GM12874 (cell line): ENCODE measurements at regions not wholly inside any gene's neighbourhood (a gene's known extent, or its start where the extent isn't known, plus 50 kb on each side); places are given as distances from the start of the nearest gene placed in this dataset.

Experiments
- TF ChIP-seq, protein P1 (sequence below): IDR thresholded peaks from 2 replicates; pipeline ENCODE4 v1.5.1; 2011; ENCODE audit warnings: low read depth, mild to moderate bottlenecking, control low read depth, low read length, moderate library complexity; ENCODE audit not compliant: insufficient read depth

DNA sequence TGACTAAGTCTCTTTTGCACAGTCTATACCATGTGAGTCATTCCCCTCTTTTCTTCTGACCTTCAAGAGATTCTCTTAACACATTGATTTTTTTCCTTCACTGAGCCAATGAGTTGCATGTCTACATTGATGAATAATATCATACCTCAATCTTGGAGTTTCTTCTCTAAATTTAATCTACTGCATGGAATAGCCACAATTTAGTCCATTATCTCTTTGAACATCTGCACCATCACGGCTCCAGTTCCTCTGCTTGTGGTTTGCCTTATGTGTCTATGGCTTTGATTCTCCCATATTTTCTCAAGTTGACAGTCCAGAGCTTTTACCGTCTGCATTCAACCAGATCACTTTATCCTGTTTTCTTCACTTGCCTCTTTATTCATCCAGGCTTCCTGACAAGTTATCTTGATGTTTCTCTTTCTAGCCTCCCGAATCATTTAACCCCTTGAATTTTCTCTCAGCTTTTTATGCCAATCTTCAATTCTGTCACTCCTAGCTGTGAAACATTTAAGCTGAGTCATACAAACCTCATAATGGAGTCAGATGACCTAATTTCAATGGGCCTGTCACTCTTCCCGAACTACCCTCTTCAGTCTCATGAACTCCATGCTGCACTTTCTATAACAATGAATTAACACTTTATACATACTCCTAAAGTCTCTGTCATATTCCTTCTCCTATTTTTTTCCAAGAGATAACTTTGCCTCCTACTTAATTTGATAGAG, 222.3 kb downstream of the CPE start:
- TF ChIP-seq, protein P1, sequence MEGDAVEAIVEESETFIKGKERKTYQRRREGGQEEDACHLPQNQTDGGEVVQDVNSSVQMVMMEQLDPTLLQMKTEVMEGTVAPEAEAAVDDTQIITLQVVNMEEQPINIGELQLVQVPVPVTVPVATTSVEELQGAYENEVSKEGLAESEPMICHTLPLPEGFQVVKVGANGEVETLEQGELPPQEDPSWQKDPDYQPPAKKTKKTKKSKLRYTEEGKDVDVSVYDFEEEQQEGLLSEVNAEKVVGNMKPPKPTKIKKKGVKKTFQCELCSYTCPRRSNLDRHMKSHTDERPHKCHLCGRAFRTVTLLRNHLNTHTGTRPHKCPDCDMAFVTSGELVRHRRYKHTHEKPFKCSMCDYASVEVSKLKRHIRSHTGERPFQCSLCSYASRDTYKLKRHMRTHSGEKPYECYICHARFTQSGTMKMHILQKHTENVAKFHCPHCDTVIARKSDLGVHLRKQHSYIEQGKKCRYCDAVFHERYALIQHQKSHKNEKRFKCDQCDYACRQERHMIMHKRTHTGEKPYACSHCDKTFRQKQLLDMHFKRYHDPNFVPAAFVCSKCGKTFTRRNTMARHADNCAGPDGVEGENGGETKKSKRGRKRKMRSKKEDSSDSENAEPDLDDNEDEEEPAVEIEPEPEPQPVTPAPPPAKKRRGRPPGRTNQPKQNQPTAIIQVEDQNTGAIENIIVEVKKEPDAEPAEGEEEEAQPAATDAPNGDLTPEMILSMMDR = no peak

DNA sequence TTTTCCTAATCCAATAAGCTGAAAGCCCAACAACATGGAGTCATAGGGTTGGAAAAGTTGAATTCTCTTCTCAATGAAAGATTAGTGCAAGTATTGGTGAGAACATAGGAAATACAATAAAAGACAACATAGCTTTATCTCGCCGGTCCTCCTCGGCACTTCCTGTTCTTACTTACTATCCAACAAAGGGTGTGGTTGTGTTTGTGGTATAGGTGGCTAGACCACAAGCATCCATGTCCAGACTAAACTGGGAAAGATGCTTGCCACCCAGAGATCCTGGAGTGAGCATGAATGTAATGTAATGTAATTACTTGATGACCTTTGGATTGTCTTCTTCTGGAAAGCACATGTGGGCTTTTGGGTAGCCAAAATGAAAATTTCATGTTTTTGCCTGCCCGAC, 223.8 kb downstream of the CPE start:
- TF ChIP-seq, protein P1 = no peak

DNA sequence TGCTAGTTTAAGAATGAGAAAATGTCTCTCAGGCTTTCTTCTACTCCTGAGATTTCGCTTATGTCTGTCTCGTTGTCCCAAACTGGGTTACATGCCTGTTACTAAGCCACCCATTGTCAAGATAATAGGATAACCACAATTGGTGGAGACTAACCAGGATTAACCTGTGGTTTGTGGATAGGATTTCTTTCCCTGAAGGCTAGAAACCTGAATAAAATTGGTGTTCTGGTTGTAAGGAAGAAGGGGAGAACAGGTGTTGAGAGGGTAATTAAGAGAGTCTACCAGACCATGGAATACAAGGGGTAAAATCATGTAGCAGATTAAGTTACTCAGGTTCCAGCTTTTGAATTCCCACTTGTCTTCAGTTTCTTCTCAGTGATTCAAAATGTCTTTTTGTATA, 225.4 kb downstream of the CPE start:
- TF ChIP-seq, protein P1 = no peak

DNA sequence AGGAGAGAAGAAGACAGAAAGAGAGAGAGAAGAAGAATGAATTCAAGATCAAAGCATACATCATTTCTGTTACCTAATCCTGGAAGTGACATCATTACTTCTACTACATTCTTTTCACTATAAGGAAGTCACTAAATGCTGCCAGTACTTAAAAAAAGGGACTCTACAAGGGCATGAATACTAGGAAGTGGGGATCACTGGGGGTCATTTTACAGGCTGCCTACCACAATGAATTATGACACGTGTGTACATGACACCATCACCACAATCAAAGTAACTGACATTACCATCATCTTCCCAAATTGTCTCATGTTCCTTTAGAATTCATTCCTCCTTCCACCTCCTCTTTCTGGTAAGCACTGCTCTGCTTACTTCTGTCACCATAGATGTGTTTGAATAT, 227.0 kb downstream of the CPE start:
- TF ChIP-seq, protein P1 = no peak

DNA sequence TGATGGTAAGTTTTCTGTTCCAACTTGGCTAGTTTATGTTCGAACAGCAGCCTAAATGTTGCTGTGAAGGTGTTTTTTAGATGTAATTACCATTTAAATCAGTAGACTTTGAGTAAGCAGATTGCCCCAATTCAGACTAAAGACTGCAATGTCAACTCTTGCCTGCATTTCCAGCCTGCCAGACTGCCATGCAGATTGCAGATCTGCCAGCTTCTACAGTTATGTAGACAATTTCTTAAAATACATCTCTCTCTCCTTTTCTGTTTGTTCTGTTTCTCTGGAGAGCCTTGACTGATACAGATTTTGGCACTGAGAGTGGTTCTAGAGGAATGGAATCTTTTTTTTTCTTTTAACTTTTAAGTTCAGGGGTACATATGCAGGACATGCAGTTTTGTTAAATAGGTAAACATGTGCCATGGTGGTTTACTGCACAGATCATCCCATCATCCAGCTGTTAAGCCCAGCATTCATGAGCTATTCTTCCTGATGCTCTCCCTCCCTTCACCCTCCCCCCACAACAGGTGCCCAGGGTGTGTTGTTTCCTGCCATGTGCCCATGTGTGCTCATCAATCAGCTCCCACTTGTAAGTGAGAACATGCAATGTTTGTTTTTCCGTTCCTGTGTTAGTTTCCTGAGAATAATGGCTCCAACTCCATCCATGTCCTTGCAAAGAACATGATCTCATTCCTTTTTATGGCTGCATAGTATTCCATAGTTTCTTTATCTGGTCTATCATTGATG, 227.8 kb downstream of the CPE start:
- TF ChIP-seq, protein P1 = no peak

DNA sequence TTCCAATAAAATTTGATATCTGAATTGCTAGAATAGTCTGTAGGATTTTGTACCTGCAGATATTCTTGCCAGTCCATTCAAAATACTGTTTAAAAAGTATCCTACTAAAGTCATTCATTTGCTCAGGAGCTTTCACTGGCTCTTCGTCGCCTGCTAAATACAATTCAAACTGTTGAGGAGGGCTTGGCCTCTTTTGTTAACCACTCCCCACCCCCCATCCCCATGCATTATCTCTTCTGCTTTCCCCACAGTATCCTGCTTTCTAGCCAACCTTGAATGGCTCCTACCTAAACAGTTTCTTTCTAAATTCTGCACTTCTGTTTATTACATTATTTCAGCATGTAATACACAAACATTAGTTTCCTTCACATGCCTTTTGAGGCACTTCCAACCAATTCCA, 230.8 kb downstream of the CPE start:
- TF ChIP-seq, protein P1 = no peak

DNA sequence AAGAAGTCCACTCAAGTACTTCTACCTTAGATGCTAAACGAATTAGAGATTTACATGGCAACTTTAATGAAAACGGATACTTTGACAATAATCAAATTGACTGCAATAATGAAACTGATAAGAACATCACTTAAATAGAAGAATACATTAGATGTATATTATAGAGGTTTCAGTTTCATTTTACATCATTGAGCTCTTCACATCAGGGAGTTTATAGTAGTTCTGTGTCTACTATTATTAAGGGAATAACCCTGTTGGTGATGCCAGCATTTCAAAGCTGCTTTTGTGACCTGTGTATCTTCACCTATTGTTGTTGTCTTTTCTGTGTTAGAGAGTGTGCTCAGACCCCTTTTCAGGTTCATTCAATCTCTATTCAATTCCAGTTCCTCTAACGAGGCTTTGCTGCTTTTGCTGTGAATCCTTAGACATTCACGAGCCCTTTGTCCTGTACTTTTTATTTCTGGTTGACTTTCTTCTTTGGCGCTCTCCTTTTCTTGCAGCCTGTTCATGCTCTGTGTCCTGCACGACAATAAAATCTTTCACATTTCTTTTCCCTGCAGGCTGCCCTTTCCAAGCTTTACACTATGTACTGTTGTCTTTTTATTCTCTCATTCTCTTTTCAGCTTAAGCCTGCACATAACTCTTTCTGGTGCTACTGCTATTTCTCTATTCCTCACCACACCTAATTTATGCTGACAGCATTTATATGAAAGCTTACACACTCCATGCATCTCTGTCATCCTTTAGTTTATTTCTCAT, 232.1 kb downstream of the CPE start:
- TF ChIP-seq, protein P1 = no peak
